Epithelial cell of prostate (primary cell): ENCODE measurements at regions not wholly inside any gene's neighbourhood (a gene's known extent, or its start where the extent isn't known, plus 50 kb on each side); places are given as distances from the start of the nearest gene placed in this dataset.

Experiments
- DNase-seq: peaks from one replicate; pipeline ENCODE4 v3.0.0-alpha.2; 2011; ENCODE audit warnings: low read depth, low spot score
- H3K27ac ChIP-seq: fragments of 450-650 bp; 2 replicates; pipeline ENCODE4 v1.5.1; 2017; ENCODE audit warnings: mild to moderate bottlenecking

DNA sequence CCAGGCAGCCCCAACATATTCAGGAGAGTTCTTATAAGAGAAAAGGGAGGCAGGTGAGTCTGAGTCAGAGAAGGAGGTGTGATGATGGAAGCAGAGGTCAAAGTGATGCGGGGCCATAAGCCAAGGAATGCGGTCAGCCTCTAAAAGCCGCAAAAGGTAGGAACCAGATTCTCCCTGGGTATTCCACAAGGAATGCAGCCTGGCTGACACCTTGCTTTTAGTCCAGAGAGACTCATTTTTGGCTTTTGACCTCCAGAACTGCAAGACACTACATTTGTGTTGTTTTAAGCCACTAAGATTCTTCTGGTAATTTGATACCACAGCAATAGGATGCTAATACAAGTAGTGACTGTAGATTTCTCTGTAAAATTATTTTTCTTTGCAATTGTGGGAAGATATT, 151.5 kb upstream of the EEPD1 start:
- H3K27ac ChIP-seq = no peak overlapping the region
- DNase-seq = no peak

DNA sequence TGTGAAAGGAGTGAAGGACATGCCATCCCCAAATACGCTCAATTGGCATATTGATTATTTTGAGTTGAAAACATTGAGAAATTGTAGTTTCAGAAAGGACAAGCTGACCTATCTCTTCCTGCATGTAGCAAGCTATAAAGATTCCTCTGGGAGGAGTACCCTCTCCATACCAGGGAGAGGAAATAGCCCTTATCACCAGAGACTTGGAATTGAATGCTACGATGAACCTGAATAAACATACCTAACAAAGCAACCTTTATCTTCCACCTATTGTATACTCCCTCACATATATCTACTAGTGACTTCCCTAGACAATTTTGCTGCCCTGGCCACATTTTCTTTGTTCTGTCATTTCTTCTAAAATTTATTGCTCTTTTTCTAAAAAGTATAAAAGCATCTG, 150.2 kb upstream of the EEPD1 start:
- no peak for DNase-seq
- H3K27ac ChIP-seq = no peak overlapping the region

DNA sequence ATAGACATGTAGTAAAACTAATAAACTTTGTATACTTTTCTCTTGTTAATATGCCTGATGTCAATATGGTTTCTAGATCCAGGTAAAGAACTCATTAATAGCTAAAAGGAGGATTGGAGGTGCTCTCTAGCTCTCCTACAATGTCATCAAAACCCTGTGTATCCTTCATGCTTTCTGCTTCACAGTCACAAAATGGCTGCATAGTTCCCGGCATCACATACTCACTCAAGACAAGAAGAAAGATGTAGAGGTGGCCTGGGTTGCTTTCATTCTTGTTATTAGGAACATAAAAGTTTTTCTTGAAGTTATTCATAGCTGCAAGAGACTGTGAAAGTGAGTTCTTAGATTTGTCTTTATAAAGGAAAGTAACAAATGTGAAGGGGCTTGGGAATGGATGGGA, 149.7 kb upstream of the EEPD1 start:
- no peak for DNase-seq
- no peak overlapping the region for H3K27ac ChIP-seq

DNA sequence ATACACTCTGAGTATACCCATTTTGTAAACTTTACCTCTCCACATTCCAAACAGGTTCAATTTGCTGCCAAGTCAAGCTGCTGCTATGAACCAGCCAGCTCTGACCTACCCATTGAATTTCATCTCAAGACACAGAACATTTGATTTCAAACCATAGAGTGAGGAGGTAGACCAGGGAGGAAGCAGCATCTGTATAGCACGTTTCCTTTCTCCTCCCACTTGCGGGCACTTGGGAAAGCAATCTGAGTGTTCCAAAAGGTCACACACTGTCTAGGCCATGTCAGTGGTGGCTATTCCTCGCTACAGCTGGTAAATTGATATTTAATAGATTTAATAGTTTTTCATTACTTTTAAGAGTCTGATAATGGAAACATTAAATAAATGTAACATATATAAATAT, 147.8 kb upstream of the EEPD1 start:
- H3K27ac ChIP-seq = no peak overlapping the region
- DNase-seq = no peak

DNA sequence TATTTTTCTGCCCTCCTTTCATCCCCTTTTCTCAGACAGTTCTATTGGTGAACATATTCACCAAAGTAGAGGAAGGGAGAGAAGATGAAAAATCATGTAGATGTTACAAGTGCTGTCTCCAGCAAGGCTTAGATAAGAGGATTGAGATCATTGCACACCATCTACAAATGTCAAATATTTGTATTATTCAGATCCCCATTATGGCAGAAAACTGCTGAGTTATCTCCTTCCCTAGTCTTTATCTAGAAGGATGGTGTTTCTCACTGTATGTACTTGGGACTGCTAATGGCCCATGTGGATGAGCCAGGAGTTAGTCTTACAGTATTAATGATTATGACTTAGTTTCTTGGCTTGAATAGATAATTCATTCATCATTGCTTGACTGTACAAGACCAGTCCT, 147.2 kb upstream of the EEPD1 start:
- no peak overlapping the region for H3K27ac ChIP-seq
- DNase-seq = no peak

DNA sequence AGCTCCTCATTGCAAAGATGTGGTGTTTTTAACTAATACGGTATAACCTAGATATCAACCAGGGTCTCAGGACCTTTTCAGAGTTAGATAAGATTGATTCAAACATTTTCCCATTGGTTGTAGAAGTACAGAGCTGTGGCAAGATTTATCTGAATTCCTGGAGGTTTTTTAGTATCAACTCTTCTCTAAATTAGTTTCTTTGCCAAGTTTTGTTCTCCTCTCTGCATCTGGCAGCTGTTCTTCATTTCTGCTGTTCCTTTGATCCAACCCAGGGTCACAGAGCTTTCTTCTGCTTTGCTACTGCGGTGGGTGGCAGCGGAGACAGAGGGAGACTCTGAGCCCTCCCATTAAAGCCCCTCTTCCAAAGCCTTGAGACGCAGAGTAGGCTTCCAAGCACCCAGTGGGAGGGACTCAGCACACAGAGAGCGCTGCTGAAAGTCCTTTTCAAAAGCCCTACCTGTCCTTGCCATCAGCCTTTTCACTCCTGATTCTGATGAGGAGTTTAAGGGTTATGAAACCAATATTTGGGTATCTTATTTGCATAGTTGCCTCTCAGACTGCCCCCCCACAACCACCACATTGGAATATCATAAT, 146.3 kb upstream of the EEPD1 start:
- H3K27ac ChIP-seq = no peak overlapping the region
- DNase-seq = no peak

DNA sequence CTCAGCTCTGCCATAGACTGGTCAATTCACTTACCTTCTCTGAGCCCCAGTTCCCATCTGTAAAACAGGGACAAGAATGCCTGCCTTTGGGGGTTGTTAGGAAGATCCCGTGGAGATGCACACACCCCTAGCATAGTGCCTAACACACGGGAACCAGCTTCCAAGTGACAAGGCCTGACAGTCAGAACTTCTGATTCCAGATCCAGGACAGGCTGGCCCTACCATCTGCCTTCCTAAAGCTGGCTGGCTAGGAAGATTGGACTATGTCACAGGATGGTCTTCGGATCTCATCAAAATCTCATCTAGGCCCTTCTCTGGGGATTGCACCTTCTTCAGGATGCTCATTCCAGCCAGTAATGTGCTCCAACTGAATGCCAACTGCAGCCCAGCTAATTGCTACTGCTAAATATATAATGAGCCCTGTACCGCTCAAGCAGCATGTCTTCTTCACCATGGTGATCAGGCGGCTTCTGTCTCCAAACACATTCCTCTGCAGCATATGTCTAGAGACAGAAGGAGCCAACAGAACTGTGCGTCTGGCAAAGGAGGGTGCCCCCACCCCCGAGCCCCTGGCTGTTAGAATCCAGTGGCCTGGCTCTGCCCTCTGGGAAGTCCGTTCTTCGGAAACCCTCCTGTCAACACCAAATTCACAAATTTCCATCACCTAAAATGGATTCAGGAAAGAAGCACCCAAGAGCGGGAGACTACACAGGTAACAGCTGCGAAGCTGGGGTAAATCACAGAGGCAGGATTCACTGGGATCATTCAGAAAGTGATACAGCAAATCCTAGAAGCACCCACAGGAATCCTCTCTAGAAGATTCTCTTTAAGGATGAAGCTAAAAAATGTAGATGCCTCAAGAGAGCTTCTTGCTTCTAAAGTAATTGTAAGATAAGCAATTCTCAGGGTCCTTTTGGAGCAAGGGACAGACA, 142.1 kb upstream of the EEPD1 start:
- DNase-seq = no peak
- no peak overlapping the region for H3K27ac ChIP-seq

DNA sequence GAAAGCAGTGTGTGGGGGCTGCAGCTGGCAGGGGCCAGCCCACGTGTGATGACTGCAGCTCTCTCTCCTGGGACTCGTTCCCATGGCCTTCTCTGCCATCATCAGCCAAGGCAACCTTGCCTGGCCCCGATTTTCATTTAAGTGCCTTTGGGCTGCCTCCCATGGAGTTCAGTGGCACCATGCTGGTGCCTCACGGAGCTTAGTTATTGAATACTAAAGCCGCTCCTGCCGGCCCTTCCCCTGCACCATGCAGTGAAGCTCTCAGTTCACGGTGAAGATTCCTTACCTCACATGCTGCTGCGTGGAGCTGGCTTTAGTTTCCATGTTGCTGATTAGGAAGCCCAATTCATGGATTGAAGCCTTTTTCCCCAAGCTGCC, 141.5 kb upstream of the EEPD1 start:
- no peak overlapping the region for H3K27ac ChIP-seq
- DNase-seq = no peak

DNA sequence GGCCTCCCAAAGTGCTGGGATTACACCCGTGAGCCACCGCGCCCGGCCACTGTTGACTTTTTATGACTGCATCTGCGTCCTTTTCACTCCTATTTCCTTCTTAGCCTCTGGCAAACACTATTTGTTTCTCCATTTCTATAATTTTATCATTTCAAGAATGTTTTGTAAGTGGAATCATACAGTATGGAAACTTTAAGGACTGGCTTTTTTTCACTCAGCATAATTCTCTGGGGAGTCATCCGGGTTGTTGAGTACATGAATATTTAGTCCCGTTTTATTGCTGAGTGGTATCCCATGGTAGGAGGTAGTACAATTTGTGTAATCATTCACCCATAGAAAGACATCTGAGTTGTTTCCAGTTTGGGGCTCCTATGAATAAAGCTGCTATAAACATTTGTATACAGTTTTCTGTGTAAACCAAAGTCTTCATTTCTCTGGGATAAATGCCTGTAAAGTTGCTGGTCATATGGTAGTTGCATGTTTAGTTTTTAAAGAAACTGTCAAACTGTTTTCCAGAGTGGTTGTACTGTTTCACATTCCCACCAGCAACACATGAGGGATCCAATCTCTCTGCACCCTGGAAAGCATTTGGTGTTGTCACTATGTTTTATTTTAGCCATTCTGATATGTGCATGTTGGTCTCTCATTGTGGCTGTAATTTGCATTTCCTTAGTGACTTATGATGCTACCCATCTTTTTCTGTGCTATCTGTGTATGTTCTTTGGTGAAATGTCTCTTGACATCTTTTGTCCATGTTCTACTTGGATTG, 139.6 kb upstream of the EEPD1 start:
- no peak overlapping the region for H3K27ac ChIP-seq
- DNase-seq = no peak

DNA sequence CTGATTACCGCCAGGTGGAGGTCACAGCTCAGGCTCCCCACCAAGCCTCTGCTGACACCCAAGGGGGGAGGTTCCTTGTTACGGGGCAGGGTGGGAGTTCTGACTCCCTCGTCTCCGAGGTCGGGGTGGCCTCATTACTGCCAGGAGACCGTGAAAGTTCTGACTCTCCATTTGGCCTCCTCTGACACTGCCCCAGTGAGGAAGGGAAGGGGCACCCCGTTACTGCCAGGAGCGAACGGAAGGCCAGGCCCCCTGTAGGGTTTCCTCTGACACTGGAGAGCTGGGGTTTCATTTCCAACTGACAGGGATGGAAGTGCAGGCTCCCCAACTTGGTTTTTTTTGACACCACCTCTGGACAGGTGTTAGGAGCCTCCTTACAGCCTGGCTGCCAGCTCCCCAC, 138.1 kb upstream of the EEPD1 start:
- no peak overlapping the region for H3K27ac ChIP-seq
- no peak for DNase-seq

DNA sequence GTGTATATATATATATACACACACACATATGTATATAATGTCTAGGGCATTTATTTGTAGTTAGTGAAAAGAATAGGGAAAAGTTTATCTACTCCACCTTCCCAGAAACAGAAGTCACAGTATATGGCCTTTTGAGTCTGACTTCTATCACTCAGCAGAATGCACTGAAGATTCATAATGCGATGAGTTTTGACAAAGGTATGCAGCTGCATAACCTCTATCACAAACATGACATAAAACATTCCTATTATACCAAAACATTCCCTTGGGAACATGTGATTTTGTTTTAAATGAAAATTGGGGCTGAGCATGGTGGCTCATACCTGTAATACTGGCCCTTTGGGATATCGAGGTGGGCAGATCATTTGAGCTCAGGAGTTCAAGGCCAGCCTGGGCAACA, 137.3 kb upstream of the EEPD1 start:
- no peak overlapping the region for H3K27ac ChIP-seq
- DNase-seq = no peak

DNA sequence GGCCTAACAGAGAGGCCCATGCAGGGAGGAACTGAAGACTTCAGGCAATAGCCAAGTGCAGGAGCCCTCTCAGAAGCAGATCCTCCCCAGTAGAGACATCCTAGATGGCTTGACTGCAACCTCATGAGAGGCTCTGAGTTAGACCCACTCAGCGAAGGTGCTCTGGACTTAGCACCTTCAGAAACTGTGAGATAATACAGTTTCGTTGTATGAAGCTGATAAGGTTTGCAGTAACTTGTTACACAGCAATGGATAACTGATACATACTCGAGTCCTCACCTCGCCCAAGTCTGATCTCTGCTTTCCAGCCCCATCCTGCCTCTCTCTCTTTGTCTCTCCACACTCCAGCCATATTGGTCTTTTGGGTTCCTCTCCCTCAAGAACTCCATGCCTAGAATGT, 136.4 kb upstream of the EEPD1 start:
- DNase-seq = no peak
- H3K27ac ChIP-seq = no peak overlapping the region

DNA sequence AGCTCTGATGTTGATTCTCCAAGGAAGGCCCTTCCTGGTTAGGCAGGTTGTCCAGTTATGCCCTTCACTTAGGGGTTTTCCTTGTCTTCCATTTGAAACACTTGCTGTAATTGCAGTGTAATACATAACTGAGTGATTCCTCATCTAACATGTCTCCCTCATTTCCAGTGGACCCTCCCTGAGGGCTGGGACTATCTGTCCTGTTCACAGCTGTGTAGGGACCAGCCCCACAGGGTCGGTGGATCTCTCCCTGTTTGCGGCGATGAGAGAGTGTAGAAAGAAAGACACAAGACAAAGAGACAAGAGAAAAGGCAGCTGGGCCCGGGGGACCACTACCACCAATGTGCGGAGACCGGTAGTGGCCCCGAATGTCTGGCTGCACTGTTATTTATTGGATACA, 135.9 kb upstream of the EEPD1 start:
- DNase-seq = no peak
- H3K27ac ChIP-seq = no peak overlapping the region

DNA sequence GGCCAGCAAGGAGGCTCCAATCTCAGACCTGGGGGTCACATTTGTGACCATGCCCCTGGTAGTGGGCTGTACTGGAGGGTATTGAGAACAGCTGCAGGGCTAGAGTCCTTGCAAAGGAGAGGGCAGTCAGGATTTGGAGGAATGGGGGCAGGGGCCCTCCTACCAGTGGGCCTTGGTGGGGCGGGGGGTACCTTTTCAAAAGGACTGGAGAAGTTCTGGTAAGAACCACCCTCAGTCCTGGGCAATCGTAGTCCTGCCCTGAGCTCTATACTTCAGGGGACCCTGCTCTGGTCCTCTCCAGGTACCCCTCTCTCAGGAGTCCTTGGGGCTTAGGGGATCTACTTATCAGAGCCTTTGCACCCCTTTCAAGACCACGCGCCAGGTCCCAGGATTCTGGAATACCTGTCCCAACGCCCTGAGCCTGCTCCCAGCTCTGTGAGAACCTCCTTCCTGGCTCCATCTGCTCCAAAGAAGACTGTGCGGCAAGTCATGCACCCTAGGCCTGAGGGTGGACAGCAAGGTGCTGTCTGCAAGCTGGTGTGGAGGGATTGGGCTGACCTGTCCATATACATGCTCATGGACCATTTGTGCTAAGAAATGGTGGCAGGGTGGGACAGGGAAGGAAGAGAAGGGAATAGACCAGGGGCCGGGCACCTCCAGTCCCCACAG, 134.1 kb upstream of the EEPD1 start:
- DNase-seq = no peak
- H3K27ac ChIP-seq = no peak overlapping the region

DNA sequence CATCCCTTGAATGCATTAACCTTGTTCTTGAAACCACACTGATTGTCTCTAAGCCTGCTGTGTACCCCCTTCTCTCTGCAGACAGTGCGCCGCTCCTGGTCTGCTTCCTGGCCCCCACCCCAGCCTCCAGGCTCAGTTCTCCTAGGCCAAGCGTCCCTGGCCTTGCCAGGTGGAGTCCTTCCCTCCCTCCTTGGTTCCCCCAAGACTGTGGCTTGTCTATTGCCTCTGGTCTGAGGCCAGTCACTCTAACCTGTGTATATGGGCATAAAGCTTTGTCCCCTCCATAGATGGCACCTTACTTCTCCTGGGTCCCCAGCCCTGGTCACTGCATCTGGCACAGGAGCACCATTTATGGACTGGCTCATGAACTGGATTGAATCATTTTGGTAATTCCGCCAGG, 133.5 kb upstream of the EEPD1 start:
- H3K27ac ChIP-seq = no peak overlapping the region
- DNase-seq = no peak

DNA sequence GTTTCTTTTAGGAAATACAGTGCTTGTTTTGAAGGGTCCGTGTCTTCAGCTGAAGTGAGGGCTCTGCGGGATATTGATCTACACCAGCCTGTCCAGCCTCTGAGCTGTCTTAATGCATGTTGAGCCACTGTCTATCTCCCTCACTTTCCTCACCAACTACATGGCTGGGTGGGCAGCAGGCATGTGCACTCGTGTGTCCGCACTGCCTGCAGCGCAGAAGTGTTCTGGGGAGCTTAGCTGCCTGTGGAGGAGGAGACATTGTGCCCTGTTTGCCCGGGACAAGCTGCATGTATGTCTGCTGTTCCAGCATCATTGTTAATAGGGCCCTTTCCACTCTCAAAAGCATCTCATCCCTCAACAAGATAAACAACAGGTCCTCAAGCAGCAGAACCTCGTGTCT, 133.1 kb upstream of the EEPD1 start:
- H3K27ac ChIP-seq = no peak overlapping the region
- no peak for DNase-seq

DNA sequence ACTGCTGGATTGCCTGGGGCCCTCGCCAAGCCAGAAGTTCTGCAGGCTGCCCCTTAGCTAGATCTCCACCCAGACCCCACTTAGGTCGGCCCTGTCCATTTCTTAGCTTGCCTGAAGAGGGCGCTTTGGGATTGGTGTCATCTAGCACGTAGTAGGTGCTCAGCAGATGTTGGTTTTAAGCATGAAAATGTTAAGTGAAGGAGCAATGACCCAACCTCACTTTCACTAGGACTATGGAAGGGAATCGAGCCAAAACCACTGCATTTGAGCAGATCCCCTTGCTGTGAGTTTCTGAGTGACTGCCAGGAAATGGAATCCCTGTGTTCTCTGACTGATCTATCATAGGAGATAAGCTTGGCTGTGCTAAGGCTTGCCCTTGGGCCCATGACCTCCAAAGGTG, 131.7 kb upstream of the EEPD1 start:
- no peak for DNase-seq
- no peak overlapping the region for H3K27ac ChIP-seq

DNA sequence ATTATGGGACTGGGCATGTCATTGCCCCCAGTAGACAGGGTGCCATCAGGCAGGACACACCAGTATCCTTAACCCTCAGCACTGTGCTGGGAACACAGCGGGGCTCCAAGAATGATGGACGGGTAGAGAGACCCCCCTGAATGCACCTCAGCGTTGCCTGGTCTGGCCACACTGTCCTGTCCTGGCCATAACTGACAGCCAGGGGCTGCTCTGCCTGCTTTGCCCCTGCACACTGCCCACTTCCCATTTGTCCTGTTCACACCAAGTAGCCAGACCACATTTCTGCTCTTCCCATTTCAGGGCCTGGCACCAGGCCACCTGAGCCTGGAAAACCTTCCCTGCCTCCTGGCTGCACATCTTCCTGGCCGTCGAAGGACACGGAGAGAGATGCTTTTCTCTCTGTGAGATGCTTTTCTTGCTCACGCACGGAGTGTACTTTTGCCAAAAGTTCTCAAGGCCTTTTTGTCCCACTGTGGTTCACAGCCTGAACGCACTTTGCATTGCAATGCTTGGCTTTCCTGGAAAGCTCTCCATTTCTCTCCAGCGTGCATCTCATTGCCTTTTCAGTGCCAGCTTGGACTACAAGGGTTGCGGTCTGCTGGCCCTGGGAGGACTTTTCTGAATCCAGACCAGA, 131.0 kb upstream of the EEPD1 start:
- DNase-seq = no peak
- no peak overlapping the region for H3K27ac ChIP-seq

DNA sequence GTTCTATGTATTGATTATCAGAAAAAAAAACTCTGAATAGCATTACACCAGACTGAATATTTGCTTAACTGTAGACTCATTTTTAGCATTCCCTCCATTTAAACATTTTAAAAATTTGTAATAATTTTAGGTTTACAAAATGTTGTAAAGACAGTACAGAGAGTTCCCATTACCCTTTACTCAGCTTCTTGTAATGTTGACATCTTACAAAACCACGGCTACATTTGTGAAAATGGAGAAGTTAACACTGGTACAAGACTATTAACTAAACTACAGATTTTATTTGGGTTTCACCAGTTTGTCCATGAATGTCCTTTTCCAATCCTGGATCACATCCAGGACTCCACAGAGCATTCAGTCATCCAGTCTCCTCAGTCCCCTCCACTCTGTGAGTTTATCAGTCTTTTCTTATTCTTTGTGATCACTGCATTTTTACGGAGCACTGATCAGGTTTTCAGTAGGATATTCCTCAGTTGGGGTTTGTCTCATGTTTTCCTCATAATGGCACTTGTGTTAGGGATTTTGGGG, 130.0 kb upstream of the EEPD1 start:
- no peak for DNase-seq
- no peak overlapping the region for H3K27ac ChIP-seq

DNA sequence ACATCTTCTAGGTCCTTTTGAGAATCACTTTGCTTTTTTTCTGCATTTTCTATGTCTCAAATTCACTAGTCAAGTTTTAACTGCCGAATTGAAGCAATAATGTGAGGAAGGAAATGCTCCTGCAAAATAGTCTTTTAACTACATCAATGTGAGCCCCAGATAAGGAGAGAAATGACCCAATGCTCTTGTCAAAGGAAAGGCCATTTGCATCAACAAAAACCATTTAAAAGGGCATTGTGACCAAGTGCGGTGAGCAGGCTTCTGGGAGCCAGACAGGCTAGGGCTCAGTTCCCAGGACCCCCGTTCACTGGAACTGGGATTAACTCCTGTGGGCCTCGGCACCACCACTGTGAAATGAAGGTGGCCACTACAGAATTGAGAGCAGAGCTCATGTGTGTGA, 127.9 kb upstream of the EEPD1 start:
- H3K27ac ChIP-seq = no peak overlapping the region
- DNase-seq = no peak
